ENCODE measurements at regions not wholly inside any gene's neighbourhood (a gene's known extent, or its start where the extent isn't known, plus 50 kb on each side); places are given as distances from the start of the nearest gene placed in this dataset.

- no peaks in the 10 kb centered on the region for H3K79me2 ChIP-seq (ENCODE audit: control insufficient read depth in 1 of 2, insufficient read depth in 2 of 2, low read length in 2 of 2)
- no peaks in the 10 kb centered on the region for H3K27me3 ChIP-seq (replicated peaks in 1 of 4; ENCODE audit: control insufficient read depth in 3 of 4, extremely low read depth in 1 of 4, insufficient read depth in 3 of 4, low read length in 3 of 4)
- H3K36me3 ChIP-seq (ENCODE audit: control insufficient read depth in 2 of 4, insufficient read depth in 4 of 4, low read length in 3 of 4): no peaks in the 10 kb centered on the region
- TF ChIP-seq CTBP2 (IDR thresholded peaks at IDR 0.05; ENCODE audit: borderline replicate concordance, insufficient read depth, insufficient read length, low read length) (no peak), KDM1A (IDR thresholded peaks at IDR 0.05; ENCODE audit: borderline replicate concordance, low read length) (no peak), GTF2F1 (IDR thresholded peaks at IDR 0.05; ENCODE audit: borderline replicate concordance, low read depth, low read length) (no peak), SP2 (IDR thresholded peaks at IDR 0.05; ENCODE audit: low read length) (no peak), TBP (IDR thresholded peaks at IDR 0.05; ENCODE audit: low read depth, low read length) (no peak), SIN3A (conservative IDR thresholded peaks at IDR 0.05 in 1 of 2, IDR thresholded peaks at IDR 0.05 in 1 of 2; ENCODE audit: low read depth in 1 of 2, low read length in 2 of 2) (no peak), KDM4A (IDR thresholded peaks at IDR 0.05; ENCODE audit: low read depth, low read length, severe bottlenecking) (no peak), BACH1 (IDR thresholded peaks at IDR 0.05; ENCODE audit: low read length) (no peak), SAP30 (IDR thresholded peaks at IDR 0.05; ENCODE audit: insufficient read depth, insufficient replicate concordance, low read length) (no peak), SP1 (IDR thresholded peaks at IDR 0.05; ENCODE audit: low read depth, low read length) (no peak), MAFK (IDR thresholded peaks at IDR 0.05; ENCODE audit: low read depth, low read length) (no peak), ASH2L (IDR thresholded peaks at IDR 0.05; ENCODE audit: low read length) (no peak), CBX5 (IDR thresholded peaks at IDR 0.05; ENCODE audit: low read depth, low read length) (no peak), TAF7 (optimal IDR thresholded peaks at IDR 0.05; ENCODE audit: borderline replicate concordance, low read depth, low read length) (no peak), YY1 (IDR thresholded peaks at IDR 0.05; ENCODE audit: low read depth, low read length) (no peak), GABPA (IDR thresholded peaks at IDR 0.05; ENCODE audit: borderline replicate concordance, insufficient read depth, low read length) (no peak)
- H2AK5ac ChIP-seq (ENCODE audit: low read depth, low read length): no peak overlapping the region
- no peaks in the 10 kb centered on the region for H3K4me1 ChIP-seq (replicated peaks in 1 of 4; ENCODE audit: control insufficient read depth in 3 of 4, insufficient read depth in 4 of 4, low read length in 3 of 4)
- no peak overlapping the region for H3K14ac ChIP-seq (ENCODE audit: insufficient read length)
- no peaks in the 10 kb centered on the region for H4K20me1 ChIP-seq (replicated peaks in 1 of 2; ENCODE audit: control insufficient read depth in 1 of 2, insufficient read depth in 2 of 2, low read length in 2 of 2)
- H3K79me1 ChIP-seq (ENCODE audit: low read depth, low read length): no peaks in the 10 kb centered on the region
- H3K27ac ChIP-seq (ENCODE audit: low read depth, low read length): no peak overlapping the region
- DNase-seq (ENCODE audit: low read depth in 1 of 2, low spot score in 2 of 2) (no peak), FAIRE-seq (no peak)
- no peak overlapping the region for H4K8ac ChIP-seq (ENCODE audit: extremely low read depth, insufficient read depth, low read length)
- H3K4me2 ChIP-seq (ENCODE audit: insufficient read depth in 1 of 2, low read depth in 2 of 2, low read length in 2 of 2): no peak overlapping the region
- 89% methylated on average over 1 of the region's 1 CpG; no CpG with 5 or more reads in 1 of the 2 experiments for WGBS, 2 experiments (ENCODE audit: extremely low coverage in 1 of 2, insufficient coverage in 1 of 2, insufficient read length in 1 of 2, insufficient replicate concordance in 2 of 2, low coverage in 1 of 2, low lambda C conversion rate in 2 of 2, missing lambda C conversion rate in 1 of 2)
- H2BK20ac ChIP-seq (ENCODE audit: low read length): no peak overlapping the region
- no peaks in the 10 kb centered on the region for H3K9me3 ChIP-seq (ENCODE audit: insufficient read depth in 2 of 2, low read depth in 1 of 2, low read length in 1 of 2)
- no peak overlapping the region for H3K9ac ChIP-seq (replicated peaks in 1 of 4; ENCODE audit: extremely low read depth in 1 of 4, low read depth in 3 of 4, low read length in 3 of 4)
- no peak overlapping the region for H3K4me3 ChIP-seq (ENCODE audit: extremely low read depth in 1 of 4, insufficient read depth in 2 of 4, low read depth in 3 of 4, low read length in 4 of 4)
- no peak overlapping the region for H2BK120ac ChIP-seq (replicated peaks; ENCODE audit: low read depth, low read length)
- H3K56ac ChIP-seq (replicated peaks; ENCODE audit: insufficient read length, low read depth, low read length): no peak overlapping the region
- H2BK12ac ChIP-seq (ENCODE audit: low read depth, low read length): no peak overlapping the region
- no peak overlapping the region for H3K23ac ChIP-seq (ENCODE audit: insufficient read length)
- no peak overlapping the region for H4K5ac ChIP-seq (ENCODE audit: insufficient read length, low read depth, low read length)
- ChIA-PET POLR2A (ENCODE audit: partially characterized antibody) (no interaction called here), CTCF (ENCODE audit: partially characterized antibody) (no interaction called here)
- no peak overlapping the region for H2BK5ac ChIP-seq (ENCODE audit: low read depth, low read length)
- no peak overlapping the region for H2AFZ ChIP-seq (ENCODE audit: low read length)
- H3K18ac ChIP-seq (ENCODE audit: extremely low read depth, low read length): no peak overlapping the region
- H3K23me2 ChIP-seq (ENCODE audit: low read depth, low read length): no peaks in the 10 kb centered on the region
- H2BK15ac ChIP-seq (ENCODE audit: low read length): no peak overlapping the region
- no peak overlapping the region for H4K91ac ChIP-seq (replicated peaks; ENCODE audit: insufficient read length, low read length)
- no peak overlapping the region for H3K4ac ChIP-seq (replicated peaks; ENCODE audit: insufficient read length, low read depth, low read length)
Measured at GRCh38 chr12:85679296-85679695, 156.9 kb downstream of the RASSF9 start.
